GM23338 (cell line): ENCODE measurements at regions not wholly inside any gene's neighbourhood (a gene's known extent, or its start where the extent isn't known, plus 50 kb on each side); places are given as distances from the start of the nearest gene placed in this dataset.

Experiments
- EZH2 ChIP-seq: fragments of 200-600 bp; sonication (generic); IDR thresholded peaks from one replicate; pipeline ENCODE4 v1.8.0; 2017; ENCODE audit warnings: antibody characterized with exemption, mild to moderate bottlenecking, low read depth; ENCODE audit not compliant: unreplicated experiment
- EZH2phosphoT487 ChIP-seq: fragments of 200-600 bp; sonication (generic); IDR thresholded peaks from one replicate; pipeline ENCODE4 v1.8.1; 2018; ENCODE audit warnings: antibody characterized with exemption; ENCODE audit not compliant: unreplicated experiment
- JUNB ChIP-seq: IDR thresholded peaks from one replicate; pipeline ENCODE4 v1.6.1; 2016; ENCODE audit warnings: antibody characterized with exemption; ENCODE audit not compliant: unreplicated experiment
- POLR2AphosphoS5 ChIP-seq: IDR thresholded peaks from 2 replicates; pipeline ENCODE4 v1.6.1; 2016; ENCODE audit warnings: antibody characterized with exemption, low read depth
- TF ChIP-seq, protein P1 (sequence below), 2 experiments: fragments of 200-600 bp in 1 of 2; sonication (generic) in 1 of 2; conservative IDR thresholded peaks; 2 replicates each; pipeline versions ENCODE4 v1.5.1 to v1.6.1; 2016 to 2017; ENCODE audit warnings: antibody characterized with exemption in 2 of 2, low read depth in 2 of 2, mild to moderate bottlenecking in 2 of 2, moderate library complexity in 1 of 2
- TF ChIP-seq, protein P2 (sequence below): IDR thresholded peaks from 2 replicates; pipeline ENCODE4 v1.6.1; 2016; ENCODE audit warnings: antibody characterized with exemption
- TF ChIP-seq, protein P3 (sequence below): IDR thresholded peaks from one replicate; pipeline ENCODE4 v1.6.1; 2018; ENCODE audit warnings: antibody characterized with exemption; ENCODE audit not compliant: unreplicated experiment

DNA sequence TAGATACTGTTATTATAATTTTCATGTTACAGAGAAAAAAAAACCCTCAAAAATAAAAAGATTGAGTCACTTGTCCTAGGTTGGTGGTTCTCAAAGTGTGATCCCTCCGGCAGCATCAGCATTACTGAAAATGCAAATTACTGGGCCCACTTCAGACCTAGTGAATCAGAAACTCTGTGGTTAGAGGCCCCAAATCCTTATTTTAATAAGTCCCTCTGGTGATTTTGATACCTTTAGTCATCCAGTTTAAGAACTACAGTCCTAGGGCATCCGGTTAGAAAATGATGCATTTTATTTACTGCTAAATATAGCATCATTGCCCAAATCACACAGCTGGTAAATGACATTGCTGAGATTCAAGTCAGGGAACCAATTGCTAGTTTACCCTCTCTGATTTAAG, 203.7 kb upstream of the RUNX1 start:
- TF ChIP-seq EZH2phosphoT487 (no peak), EZH2 (no peak), POLR2AphosphoS5 (no peak), JUNB (no peak)
- TF ChIP-seq, protein P1, sequence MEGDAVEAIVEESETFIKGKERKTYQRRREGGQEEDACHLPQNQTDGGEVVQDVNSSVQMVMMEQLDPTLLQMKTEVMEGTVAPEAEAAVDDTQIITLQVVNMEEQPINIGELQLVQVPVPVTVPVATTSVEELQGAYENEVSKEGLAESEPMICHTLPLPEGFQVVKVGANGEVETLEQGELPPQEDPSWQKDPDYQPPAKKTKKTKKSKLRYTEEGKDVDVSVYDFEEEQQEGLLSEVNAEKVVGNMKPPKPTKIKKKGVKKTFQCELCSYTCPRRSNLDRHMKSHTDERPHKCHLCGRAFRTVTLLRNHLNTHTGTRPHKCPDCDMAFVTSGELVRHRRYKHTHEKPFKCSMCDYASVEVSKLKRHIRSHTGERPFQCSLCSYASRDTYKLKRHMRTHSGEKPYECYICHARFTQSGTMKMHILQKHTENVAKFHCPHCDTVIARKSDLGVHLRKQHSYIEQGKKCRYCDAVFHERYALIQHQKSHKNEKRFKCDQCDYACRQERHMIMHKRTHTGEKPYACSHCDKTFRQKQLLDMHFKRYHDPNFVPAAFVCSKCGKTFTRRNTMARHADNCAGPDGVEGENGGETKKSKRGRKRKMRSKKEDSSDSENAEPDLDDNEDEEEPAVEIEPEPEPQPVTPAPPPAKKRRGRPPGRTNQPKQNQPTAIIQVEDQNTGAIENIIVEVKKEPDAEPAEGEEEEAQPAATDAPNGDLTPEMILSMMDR (conservative IDR thresholded peaks at IDR 0.05; ENCODE audit: low read depth in 2 of 2) = no peak
- TF ChIP-seq, protein P2, sequence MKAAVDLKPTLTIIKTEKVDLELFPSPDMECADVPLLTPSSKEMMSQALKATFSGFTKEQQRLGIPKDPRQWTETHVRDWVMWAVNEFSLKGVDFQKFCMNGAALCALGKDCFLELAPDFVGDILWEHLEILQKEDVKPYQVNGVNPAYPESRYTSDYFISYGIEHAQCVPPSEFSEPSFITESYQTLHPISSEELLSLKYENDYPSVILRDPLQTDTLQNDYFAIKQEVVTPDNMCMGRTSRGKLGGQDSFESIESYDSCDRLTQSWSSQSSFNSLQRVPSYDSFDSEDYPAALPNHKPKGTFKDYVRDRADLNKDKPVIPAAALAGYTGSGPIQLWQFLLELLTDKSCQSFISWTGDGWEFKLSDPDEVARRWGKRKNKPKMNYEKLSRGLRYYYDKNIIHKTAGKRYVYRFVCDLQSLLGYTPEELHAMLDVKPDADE = no peak
- TF ChIP-seq, protein P3, sequence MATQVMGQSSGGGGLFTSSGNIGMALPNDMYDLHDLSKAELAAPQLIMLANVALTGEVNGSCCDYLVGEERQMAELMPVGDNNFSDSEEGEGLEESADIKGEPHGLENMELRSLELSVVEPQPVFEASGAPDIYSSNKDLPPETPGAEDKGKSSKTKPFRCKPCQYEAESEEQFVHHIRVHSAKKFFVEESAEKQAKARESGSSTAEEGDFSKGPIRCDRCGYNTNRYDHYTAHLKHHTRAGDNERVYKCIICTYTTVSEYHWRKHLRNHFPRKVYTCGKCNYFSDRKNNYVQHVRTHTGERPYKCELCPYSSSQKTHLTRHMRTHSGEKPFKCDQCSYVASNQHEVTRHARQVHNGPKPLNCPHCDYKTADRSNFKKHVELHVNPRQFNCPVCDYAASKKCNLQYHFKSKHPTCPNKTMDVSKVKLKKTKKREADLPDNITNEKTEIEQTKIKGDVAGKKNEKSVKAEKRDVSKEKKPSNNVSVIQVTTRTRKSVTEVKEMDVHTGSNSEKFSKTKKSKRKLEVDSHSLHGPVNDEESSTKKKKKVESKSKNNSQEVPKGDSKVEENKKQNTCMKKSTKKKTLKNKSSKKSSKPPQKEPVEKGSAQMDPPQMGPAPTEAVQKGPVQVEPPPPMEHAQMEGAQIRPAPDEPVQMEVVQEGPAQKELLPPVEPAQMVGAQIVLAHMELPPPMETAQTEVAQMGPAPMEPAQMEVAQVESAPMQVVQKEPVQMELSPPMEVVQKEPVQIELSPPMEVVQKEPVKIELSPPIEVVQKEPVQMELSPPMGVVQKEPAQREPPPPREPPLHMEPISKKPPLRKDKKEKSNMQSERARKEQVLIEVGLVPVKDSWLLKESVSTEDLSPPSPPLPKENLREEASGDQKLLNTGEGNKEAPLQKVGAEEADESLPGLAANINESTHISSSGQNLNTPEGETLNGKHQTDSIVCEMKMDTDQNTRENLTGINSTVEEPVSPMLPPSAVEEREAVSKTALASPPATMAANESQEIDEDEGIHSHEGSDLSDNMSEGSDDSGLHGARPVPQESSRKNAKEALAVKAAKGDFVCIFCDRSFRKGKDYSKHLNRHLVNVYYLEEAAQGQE = no peak
